ENCODE measurements at regions not wholly inside any gene's neighbourhood (a gene's known extent, or its start where the extent isn't known, plus 50 kb on each side); places are given as distances from the start of the nearest gene placed in this dataset.
"Not testable (repeated sequence)": the region's sequence is repeated elsewhere in the genome, so short reads cannot be mapped to it uniquely, and the experiment has no call there.

DNA sequence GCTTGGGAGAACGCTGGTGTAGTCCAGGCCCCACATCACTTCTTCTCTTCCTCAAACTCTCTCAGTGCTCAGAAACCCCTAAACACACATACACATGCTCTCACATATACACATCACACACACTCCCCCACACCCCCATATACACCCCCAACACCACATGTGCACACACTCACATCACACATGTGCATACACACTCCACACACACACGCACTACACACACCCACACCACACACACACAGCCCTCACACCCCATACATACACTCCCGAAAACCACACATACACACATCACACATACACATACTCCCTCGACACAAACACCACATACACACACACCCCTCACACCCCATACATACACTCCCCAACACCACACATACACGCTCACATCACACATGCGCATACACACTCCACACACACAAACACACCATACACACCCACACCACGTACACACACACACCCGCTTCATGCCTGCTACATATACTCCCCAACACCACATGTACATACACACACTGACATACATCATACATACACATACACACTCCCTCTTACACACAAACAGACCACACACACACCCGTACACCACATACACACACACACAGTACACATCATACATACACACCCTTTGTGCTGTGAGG, 110.3 kb upstream of the TMEM170B start:
- DNase-seq (ENCODE audit: low read depth) = no peak

- no peak for DNase-seq (ENCODE audit: low read depth)
Measured at GRCh38 chr6:11426571-11426970, 111.0 kb upstream of the TMEM170B start.

- DNase-seq (ENCODE audit: low read depth) = no peak
Measured at GRCh38 chr6:11425876-11426275, 111.7 kb upstream of the TMEM170B start.

- DNase-seq (ENCODE audit: low read depth) = no peak
Measured at GRCh38 chr6:11425431-11425871, 112.1 kb upstream of the TMEM170B start.

- DNase-seq (ENCODE audit: low read depth) = no peak
Measured at GRCh38 chr6:11424395-11425034, 113.0 kb upstream of the TMEM170B start.

GRCh38 chr6:11423667-11424066, 113.9 kb upstream of the TMEM170B start:
- no peak for DNase-seq (ENCODE audit: low read depth)

DNA sequence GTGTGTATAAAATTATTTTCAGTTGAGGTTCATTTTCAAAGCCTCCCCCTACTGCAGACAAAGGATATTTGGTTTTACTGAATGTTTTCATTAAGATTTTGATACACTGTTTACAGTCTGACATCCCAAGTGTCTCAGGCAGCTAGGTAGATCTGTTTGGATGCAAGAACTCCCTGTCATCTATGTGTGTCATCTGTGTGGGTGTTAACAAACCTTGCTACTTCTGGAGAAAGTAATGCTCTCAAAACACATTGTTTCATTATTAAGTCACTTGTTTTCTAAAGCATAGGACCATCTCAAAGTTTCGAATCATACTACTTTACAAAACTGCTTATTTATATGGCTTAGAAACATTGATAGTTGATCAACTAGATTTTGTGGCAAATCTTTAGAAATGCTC, 114.5 kb upstream of the TMEM170B start:
- no peak for DNase-seq (ENCODE audit: low read depth)

DNA sequence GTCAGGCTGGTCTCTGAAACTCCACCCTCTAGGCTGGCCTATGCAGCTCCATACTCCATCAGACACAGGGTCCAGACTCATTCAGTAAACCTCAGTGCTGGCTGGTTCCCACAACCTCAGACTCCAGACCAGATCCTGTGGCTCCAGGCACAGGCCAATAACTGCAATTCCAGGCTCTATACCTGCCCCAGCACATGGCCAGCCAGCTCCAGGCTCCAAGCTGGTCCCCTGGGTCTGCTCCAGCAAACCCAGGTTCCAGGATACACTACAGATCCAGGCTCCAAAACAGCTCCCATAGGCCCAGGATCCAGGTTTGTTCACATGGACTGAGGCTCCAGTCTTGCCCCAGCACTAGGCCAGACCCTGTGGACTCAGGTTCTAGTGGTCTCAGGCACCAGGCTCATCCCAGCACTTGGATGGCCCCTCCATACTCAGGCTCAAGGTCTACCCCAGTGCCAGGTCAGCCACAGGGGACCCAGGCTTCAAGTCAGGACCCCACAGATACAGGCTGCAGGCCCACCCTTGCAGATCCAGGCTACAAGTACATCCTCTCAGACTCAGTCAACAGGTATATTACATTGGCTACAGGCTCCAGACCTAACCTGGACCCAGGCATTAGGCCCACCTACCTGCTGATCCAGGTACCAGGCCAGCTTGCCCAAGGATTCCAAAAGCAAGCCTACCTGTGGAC, 117.6 kb upstream of the TMEM170B start:
- no peak for DNase-seq (ENCODE audit: low read depth)

GRCh38 chr6:11418290-11418905, 119.2 kb upstream of the TMEM170B start:
- DNase-seq (ENCODE audit: low read depth) = no peak

- no peak for DNase-seq (ENCODE audit: low read depth)
Measured at GRCh38 chr6:11416936-11417576, 120.5 kb upstream of the TMEM170B start.

DNA sequence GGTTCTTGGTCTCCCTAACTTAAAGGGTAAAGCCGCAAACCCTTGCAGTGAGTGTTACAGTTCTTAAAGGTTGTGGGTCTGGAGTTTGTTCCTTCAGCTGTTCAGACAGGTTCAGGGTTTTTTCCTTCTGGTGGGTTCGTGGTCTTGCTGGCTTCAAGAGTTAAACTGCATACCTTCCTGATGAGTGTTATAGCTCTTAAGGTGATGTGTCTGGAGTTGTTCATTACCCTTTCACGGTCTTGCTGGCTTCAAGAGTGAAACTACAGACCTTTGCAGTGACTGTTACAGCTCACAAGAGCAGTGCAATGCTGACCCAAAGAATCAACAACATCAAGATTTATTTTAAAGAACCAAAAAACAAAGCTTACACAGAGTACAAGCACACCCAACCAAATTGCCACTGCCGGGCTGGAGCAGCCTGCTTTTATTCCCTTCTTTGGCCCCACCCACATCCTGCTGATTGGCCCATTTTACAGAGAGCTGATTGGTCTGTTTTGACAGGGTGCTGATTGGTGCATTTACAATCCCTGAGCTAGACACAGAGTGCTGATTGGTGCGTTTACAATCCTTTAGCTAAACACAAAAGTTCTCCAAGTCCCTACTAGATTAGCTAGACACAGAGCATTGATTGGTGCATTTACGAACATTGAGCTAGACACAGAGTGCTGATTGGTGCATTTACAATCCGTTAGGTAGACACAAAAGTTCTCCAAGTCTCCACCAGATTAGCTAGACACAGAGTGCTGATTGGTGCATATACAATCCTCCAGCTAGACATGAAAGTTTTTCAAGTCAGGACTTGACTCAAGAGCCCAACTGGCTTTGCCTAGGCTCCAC, 121.2 kb upstream of the TMEM170B start:
- DNase-seq (ENCODE audit: low read depth) = not testable (repeated sequence)

DNA sequence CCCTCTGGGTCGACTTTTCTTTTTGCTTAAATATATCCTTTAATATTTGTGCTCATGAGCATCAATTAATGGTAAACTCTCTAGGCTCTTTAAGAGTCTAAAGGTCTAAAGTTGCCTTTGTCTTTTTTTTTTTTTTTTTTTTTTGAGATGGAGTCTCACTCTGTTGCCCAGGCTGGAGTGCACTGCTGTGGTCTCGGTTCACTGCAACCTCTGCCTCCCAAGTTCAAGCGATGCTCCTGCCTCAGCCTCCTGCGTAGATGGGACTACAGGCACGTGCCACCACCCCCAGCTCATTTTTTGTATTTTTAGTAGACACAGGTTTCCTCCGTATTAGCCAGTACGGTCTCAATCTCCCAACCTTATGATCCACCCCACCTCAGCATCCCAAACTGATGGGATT, 122.0 kb upstream of the TMEM170B start:
- DNase-seq (ENCODE audit: low read depth) = no peak

DNA sequence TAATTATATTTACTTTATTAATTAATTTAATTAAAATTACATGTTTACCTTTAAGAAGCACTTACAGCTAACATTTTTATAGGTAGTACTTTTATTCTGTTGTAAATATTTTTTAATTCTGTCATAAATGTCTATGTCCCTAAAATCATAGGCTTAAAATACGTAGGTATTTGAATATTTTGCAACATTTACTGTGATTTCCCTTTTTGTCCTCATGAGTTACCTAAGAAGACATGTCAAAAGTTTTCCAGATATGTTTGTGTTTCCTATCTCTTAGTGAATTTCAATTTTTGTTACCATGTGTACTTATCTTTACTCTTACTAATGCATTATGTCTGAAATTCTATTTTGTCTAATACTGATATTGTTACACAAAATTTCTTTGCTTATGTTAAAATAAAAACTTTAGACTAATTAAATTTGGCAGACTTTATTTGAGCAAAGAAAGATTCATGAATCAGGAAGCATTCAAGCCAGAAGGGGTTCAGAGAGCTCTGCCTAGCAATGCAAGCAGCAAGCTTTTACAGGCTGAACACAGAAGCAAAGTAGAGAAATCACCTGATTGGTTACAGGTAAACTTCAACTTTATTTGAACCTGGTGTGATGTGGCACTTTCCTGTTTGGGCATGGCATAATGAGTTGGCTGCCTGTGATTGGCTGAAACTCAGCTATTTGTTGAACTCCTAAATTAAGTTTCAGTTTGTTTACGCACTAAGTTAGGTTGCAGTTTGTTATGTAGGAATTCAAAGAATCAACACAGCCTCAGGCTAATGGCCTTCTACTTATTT, 123.2 kb upstream of the TMEM170B start:
- DNase-seq (ENCODE audit: low read depth) = no peak

- no peak for DNase-seq (ENCODE audit: low read depth)
Measured at GRCh38 chr6:11413728-11414127, 123.8 kb upstream of the TMEM170B start.

- DNase-seq (ENCODE audit: low read depth) = no peak
Measured at GRCh38 chr6:11413117-11413687, 124.3 kb upstream of the TMEM170B start.

GRCh38 chr6:11412616-11413015, 124.9 kb upstream of the TMEM170B start:
- DNase-seq (ENCODE audit: low read depth) = no peak

DNA sequence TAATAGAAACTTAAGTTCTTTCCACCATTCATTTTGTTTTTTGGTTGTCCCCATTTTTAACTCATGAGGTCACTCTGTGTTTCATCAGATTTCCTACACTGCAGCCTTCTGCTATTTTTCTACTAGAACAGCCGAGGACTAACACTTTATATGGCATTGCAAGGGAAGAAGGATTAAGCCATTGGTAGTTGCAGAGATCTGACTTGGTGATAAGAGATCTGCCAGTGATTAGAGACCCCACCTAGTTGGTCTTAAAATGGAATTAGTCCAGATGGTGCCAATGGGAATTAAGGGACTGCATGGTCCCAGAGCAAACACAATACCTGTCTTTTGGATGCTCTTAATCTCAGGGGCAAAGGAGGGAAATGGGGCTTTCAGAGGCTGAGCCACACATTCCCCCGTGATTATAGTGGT, 125.5 kb upstream of the TMEM170B start:
- DNase-seq (ENCODE audit: low read depth) = no peak

DNA sequence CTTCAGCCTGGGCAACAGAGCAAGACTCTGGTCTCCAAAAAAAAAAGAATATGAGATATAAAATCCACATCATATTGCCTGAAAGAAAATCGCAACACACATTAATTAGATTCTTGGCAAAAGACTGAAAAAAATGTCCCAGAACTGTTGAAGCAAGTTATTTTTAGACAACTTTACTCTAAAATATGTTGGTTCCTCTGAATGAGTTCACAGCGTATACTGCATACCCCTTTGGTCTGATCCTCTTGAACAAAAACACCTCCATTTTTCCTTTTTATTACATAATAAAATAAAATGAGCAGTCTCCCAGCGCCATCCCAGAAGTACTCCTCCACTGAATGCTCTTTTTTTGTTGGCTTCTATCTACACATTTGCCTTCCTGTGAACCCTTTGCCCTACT, 126.0 kb upstream of the TMEM170B start:
- DNase-seq (ENCODE audit: low read depth) = no peak

GRCh38 chr6:11410539-11411307, 126.8 kb upstream of the TMEM170B start:
- DNase-seq (ENCODE audit: low read depth) = no peak

GRCh38 chr6:11409371-11409770, 128.2 kb upstream of the TMEM170B start:
- no peak for DNase-seq (ENCODE audit: low read depth)
